Raji (cell line): ENCODE measurements at regions not wholly inside any gene's neighbourhood (a gene's known extent, or its start where the extent isn't known, plus 50 kb on each side); places are given as distances from the start of the nearest gene placed in this dataset.

Experiments
- POLR2A ChIP-seq: IDR thresholded peaks from 2 replicates; pipeline ENCODE4 v1.6.1; 2011; ENCODE audit warnings: low read depth, low read length, control low read depth; ENCODE audit not compliant: insufficient read depth

GRCh38 chr5:123671711-123672456 is 159.9 kb downstream of the CSNK1G3 start:
- TF ChIP-seq POLR2A = no peak

GRCh38 chr5:123671042-123671441 is 159.1 kb downstream of the CSNK1G3 start:
- no peak for TF ChIP-seq POLR2A
